Gastrocnemius medialis (tissue), 4 donors: ENCODE measurements at regions not wholly inside any gene's neighbourhood (a gene's known extent, or its start where the extent isn't known, plus 50 kb on each side); places are given as distances from the start of the nearest gene placed in this dataset.

Experiments used
- POLR2A ChIP-seq, 2 donors: fragments of 450-650 bp; IDR thresholded peaks; one replicate each; pipeline ENCODE4 v1.6.1; 2017; ENCODE audit warnings: antibody characterized with exemption in 2 of 2, mild to moderate bottlenecking in 2 of 2, moderate library complexity in 2 of 2
- TF ChIP-seq, protein P1 (sequence below), 5 experiments: fragments of 450-650 bp in 3 of 5; fragments of 200-600 bp in 2 of 5; sonication (generic) in 2 of 5; IDR thresholded peaks in 4 of 5; conservative IDR thresholded peaks in 1 of 5; 1 replicate in 4 of 5; 2 replicates in 1 of 5; pipeline ENCODE4 v1.5.1; 2016 to 2019; ENCODE audit warnings: antibody characterized with exemption in 5 of 5, mild to moderate bottlenecking in 3 of 5, moderate library complexity in 3 of 5

DNA sequence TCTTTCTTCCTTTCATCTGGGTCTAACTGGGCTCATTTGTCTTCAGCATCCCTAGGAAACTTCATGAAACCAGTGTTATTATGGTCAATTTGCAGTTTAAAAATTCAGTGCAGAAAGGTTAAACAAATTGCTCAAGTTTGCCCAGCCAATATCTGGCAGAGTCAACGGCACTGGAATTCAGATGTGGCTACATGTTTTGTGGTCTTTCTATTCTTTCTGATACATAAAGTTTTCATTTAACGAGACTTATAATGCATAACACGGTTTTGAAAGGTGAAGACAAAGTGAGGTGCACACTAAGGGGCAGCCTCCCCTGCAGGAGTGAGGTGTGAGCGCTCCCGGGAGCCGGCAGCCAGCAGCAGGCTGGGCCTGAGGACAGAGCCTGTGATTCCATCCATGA lies 164.6 kb downstream of the RTP5 start:
- TF ChIP-seq, protein P1, sequence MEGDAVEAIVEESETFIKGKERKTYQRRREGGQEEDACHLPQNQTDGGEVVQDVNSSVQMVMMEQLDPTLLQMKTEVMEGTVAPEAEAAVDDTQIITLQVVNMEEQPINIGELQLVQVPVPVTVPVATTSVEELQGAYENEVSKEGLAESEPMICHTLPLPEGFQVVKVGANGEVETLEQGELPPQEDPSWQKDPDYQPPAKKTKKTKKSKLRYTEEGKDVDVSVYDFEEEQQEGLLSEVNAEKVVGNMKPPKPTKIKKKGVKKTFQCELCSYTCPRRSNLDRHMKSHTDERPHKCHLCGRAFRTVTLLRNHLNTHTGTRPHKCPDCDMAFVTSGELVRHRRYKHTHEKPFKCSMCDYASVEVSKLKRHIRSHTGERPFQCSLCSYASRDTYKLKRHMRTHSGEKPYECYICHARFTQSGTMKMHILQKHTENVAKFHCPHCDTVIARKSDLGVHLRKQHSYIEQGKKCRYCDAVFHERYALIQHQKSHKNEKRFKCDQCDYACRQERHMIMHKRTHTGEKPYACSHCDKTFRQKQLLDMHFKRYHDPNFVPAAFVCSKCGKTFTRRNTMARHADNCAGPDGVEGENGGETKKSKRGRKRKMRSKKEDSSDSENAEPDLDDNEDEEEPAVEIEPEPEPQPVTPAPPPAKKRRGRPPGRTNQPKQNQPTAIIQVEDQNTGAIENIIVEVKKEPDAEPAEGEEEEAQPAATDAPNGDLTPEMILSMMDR (IDR thresholded peaks at IDR 0.05 in 4 of 5, conservative IDR thresholded peaks at IDR 0.05 in 1 of 5), result no peak
- no peak for TF ChIP-seq POLR2A (IDR thresholded peaks at IDR 0.05)
